ENCODE measurements at regions not wholly inside any gene's neighbourhood (a gene's known extent, or its start where the extent isn't known, plus 50 kb on each side); places are given as distances from the start of the nearest gene placed in this dataset.

- Histone ChIP-seq H3K4me3 (ENCODE audit: low read depth in 1 of 5, low read length in 5 of 5) (no peak overlapping the region), H3K36me3 (ENCODE audit: control insufficient read depth in 5 of 5, insufficient read depth in 5 of 5, low read length in 5 of 5) (no peaks in the 10 kb centered on the region), H3K27ac (ENCODE audit: low read depth, low read length) (no peak overlapping the region), H3K4me1 (ENCODE audit: control insufficient read depth in 5 of 5, insufficient read depth in 5 of 5, low read length in 5 of 5) (peaks cover 0 to 10% (median 5%) of the 10 kb centered on the region in 5 donors), H3K27me3 (ENCODE audit: control insufficient read depth in 5 of 5, insufficient read depth in 4 of 5, low read length in 5 of 5) (peaks cover 0 to 3% (median 0%) of the 10 kb centered on the region in 5 donors), H3K9me3 (ENCODE audit: control insufficient read depth in 5 of 5, low read length in 5 of 5) (no peaks in the 10 kb centered on the region), H3K9ac (ENCODE audit: low read length in 5 of 5) (no peak overlapping the region)
These were observed 387.2 kb downstream of the NPIPA8 start for GRCh38 chr16:17949141-17949981.

- no peak overlapping the region for H3K27ac ChIP-seq (ENCODE audit: low read depth, low read length)
- no peak overlapping the region for H3K9ac ChIP-seq (ENCODE audit: low read length in 5 of 5)
- H3K36me3 ChIP-seq (ENCODE audit: control insufficient read depth in 5 of 5, insufficient read depth in 5 of 5, low read length in 5 of 5), result no peaks in the 10 kb centered on the region
- peaks cover 0 to 3% (median 0%) of the 10 kb centered on the region in 5 donors for H3K27me3 ChIP-seq (ENCODE audit: control insufficient read depth in 5 of 5, insufficient read depth in 4 of 5, low read length in 5 of 5)
- peaks cover 0 to 10% (median 5%) of the 10 kb centered on the region in 5 donors for H3K4me1 ChIP-seq (ENCODE audit: control insufficient read depth in 5 of 5, insufficient read depth in 5 of 5, low read length in 5 of 5)
- no peaks in the 10 kb centered on the region for H3K9me3 ChIP-seq (ENCODE audit: control insufficient read depth in 5 of 5, low read length in 5 of 5)
- H3K4me3 ChIP-seq (ENCODE audit: low read depth in 1 of 5, low read length in 5 of 5), result no peak overlapping the region
These were observed 388.9 kb downstream of the NPIPA8 start for GRCh38 chr16:17947637-17948036.

- H3K9me3 ChIP-seq (ENCODE audit: control insufficient read depth in 5 of 5, low read length in 5 of 5), result no peaks in the 10 kb centered on the region
- H3K36me3 ChIP-seq (ENCODE audit: control insufficient read depth in 5 of 5, insufficient read depth in 5 of 5, low read length in 5 of 5), result no peaks in the 10 kb centered on the region
- peaks cover 0 to 10% (median 5%) of the 10 kb centered on the region in 5 donors for H3K4me1 ChIP-seq (ENCODE audit: control insufficient read depth in 5 of 5, insufficient read depth in 5 of 5, low read length in 5 of 5)
- peaks cover 0 to 3% (median 0%) of the 10 kb centered on the region in 5 donors for H3K27me3 ChIP-seq (ENCODE audit: control insufficient read depth in 5 of 5, insufficient read depth in 4 of 5, low read length in 5 of 5)
- H3K9ac ChIP-seq (ENCODE audit: low read length in 5 of 5), result no peak overlapping the region
- no peak overlapping the region for H3K27ac ChIP-seq (ENCODE audit: low read depth, low read length)
- H3K4me3 ChIP-seq (ENCODE audit: low read depth in 1 of 5, low read length in 5 of 5), result no peak overlapping the region
These were observed 389.4 kb downstream of the NPIPA8 start for GRCh38 chr16:17947165-17947564.

- no peaks in the 10 kb centered on the region for H3K9me3 ChIP-seq (ENCODE audit: control insufficient read depth in 5 of 5, low read length in 5 of 5)
- no peak overlapping the region for H3K9ac ChIP-seq (ENCODE audit: low read length in 5 of 5)
- no peak overlapping the region for H3K27ac ChIP-seq (ENCODE audit: low read depth, low read length)
- H3K27me3 ChIP-seq (ENCODE audit: control insufficient read depth in 5 of 5, insufficient read depth in 4 of 5, low read length in 5 of 5), result peaks cover 0 to 3% (median 0%) of the 10 kb centered on the region in 5 donors
- H3K4me1 ChIP-seq (ENCODE audit: control insufficient read depth in 5 of 5, insufficient read depth in 5 of 5, low read length in 5 of 5), result peaks cover 0 to 6% (median 0%) of the 10 kb centered on the region in 5 donors
- H3K36me3 ChIP-seq (ENCODE audit: control insufficient read depth in 5 of 5, insufficient read depth in 5 of 5, low read length in 5 of 5), result no peaks in the 10 kb centered on the region
- no peak overlapping the region for H3K4me3 ChIP-seq (ENCODE audit: low read depth in 1 of 5, low read length in 5 of 5)
These were observed 391.4 kb downstream of the NPIPA8 start for GRCh38 chr16:17945080-17945601.

GRCh38 chr16:17944345-17944744, 392.2 kb downstream of the NPIPA8 start:
- H3K9me3 ChIP-seq (ENCODE audit: control insufficient read depth in 5 of 5, low read length in 5 of 5), result no peaks in the 10 kb centered on the region
- peaks cover 0 to 7% (median 3%) of the 10 kb centered on the region in 5 donors for H3K4me1 ChIP-seq (ENCODE audit: control insufficient read depth in 5 of 5, insufficient read depth in 5 of 5, low read length in 5 of 5)
- H3K4me3 ChIP-seq (ENCODE audit: low read depth in 1 of 5, low read length in 5 of 5), result no peak overlapping the region
- H3K36me3 ChIP-seq (ENCODE audit: control insufficient read depth in 5 of 5, insufficient read depth in 5 of 5, low read length in 5 of 5), result no peaks in the 10 kb centered on the region
- no peak overlapping the region for H3K9ac ChIP-seq (ENCODE audit: low read length in 5 of 5)
- no peak overlapping the region for H3K27ac ChIP-seq (ENCODE audit: low read depth, low read length)
- H3K27me3 ChIP-seq (ENCODE audit: control insufficient read depth in 5 of 5, insufficient read depth in 4 of 5, low read length in 5 of 5), result peaks cover 0 to 3% (median 0%) of the 10 kb centered on the region in 5 donors

GRCh38 chr16:17942067-17942466, 394.5 kb downstream of the NPIPA8 start:
- H3K4me3 ChIP-seq (ENCODE audit: low read depth in 1 of 5, low read length in 5 of 5), result no peak overlapping the region
- no peaks in the 10 kb centered on the region for H3K9me3 ChIP-seq (ENCODE audit: control insufficient read depth in 5 of 5, low read length in 5 of 5)
- no peak overlapping the region for H3K27ac ChIP-seq (ENCODE audit: low read depth, low read length)
- H3K36me3 ChIP-seq (ENCODE audit: control insufficient read depth in 5 of 5, insufficient read depth in 5 of 5, low read length in 5 of 5), result no peaks in the 10 kb centered on the region
- H3K9ac ChIP-seq (ENCODE audit: low read length in 5 of 5), result no peak overlapping the region
- peaks cover 0 to 3% (median 0%) of the 10 kb centered on the region in 5 donors for H3K27me3 ChIP-seq (ENCODE audit: control insufficient read depth in 5 of 5, insufficient read depth in 4 of 5, low read length in 5 of 5)
- peaks cover 1 to 21% (median 14%) of the 10 kb centered on the region in 5 donors for H3K4me1 ChIP-seq (ENCODE audit: control insufficient read depth in 5 of 5, insufficient read depth in 5 of 5, low read length in 5 of 5)

GRCh38 chr16:17940584-17941364, 395.8 kb downstream of the NPIPA8 start:
- no peak overlapping the region for H3K27ac ChIP-seq (ENCODE audit: low read depth, low read length)
- no peak overlapping the region for H3K4me3 ChIP-seq (ENCODE audit: low read depth in 1 of 5, low read length in 5 of 5)
- H3K9me3 ChIP-seq (ENCODE audit: control insufficient read depth in 5 of 5, low read length in 5 of 5), result no peaks in the 10 kb centered on the region
- no peak overlapping the region for H3K9ac ChIP-seq (ENCODE audit: low read length in 5 of 5)
- no peaks in the 10 kb centered on the region for H3K36me3 ChIP-seq (ENCODE audit: control insufficient read depth in 5 of 5, insufficient read depth in 5 of 5, low read length in 5 of 5)
- H3K4me1 ChIP-seq (ENCODE audit: control insufficient read depth in 5 of 5, insufficient read depth in 5 of 5, low read length in 5 of 5), result peaks cover 1 to 27% (median 22%) of the 10 kb centered on the region in 5 donors
- peaks cover 0 to 3% (median 0%) of the 10 kb centered on the region in 5 donors for H3K27me3 ChIP-seq (ENCODE audit: control insufficient read depth in 5 of 5, insufficient read depth in 4 of 5, low read length in 5 of 5)

GRCh38 chr16:17939723-17940122, 396.8 kb downstream of the NPIPA8 start:
- peaks cover 1 to 27% (median 22%) of the 10 kb centered on the region in 5 donors for H3K4me1 ChIP-seq (ENCODE audit: control insufficient read depth in 5 of 5, insufficient read depth in 5 of 5, low read length in 5 of 5)
- no peaks in the 10 kb centered on the region for H3K27me3 ChIP-seq (ENCODE audit: control insufficient read depth in 5 of 5, insufficient read depth in 4 of 5, low read length in 5 of 5)
- no peaks in the 10 kb centered on the region for H3K9me3 ChIP-seq (ENCODE audit: control insufficient read depth in 5 of 5, low read length in 5 of 5)
- H3K27ac ChIP-seq (ENCODE audit: low read depth, low read length), result no peak overlapping the region
- no peak overlapping the region for H3K9ac ChIP-seq (ENCODE audit: low read length in 5 of 5)
- H3K4me3 ChIP-seq (ENCODE audit: low read depth in 1 of 5, low read length in 5 of 5), result no peak overlapping the region
- H3K36me3 ChIP-seq (ENCODE audit: control insufficient read depth in 5 of 5, insufficient read depth in 5 of 5, low read length in 5 of 5), result no peaks in the 10 kb centered on the region

GRCh38 chr16:17939122-17939536, 397.4 kb downstream of the NPIPA8 start:
- Histone ChIP-seq H3K27me3 (ENCODE audit: control insufficient read depth in 5 of 5, insufficient read depth in 4 of 5, low read length in 5 of 5) (no peaks in the 10 kb centered on the region), H3K36me3 (ENCODE audit: control insufficient read depth in 5 of 5, insufficient read depth in 5 of 5, low read length in 5 of 5) (no peaks in the 10 kb centered on the region), H3K27ac (ENCODE audit: low read depth, low read length) (no peak overlapping the region), H3K4me1 (ENCODE audit: control insufficient read depth in 5 of 5, insufficient read depth in 5 of 5, low read length in 5 of 5) (peaks cover 1 to 27% (median 22%) of the 10 kb centered on the region in 5 donors), H3K9me3 (ENCODE audit: control insufficient read depth in 5 of 5, low read length in 5 of 5) (no peaks in the 10 kb centered on the region), H3K9ac (ENCODE audit: low read length in 5 of 5) (no peak overlapping the region), H3K4me3 (ENCODE audit: low read depth in 1 of 5, low read length in 5 of 5) (peak overlapping the region in 2 of 5 donors; percentile 2 to 13)
